Thyroid gland (tissue), 4 donors: ENCODE measurements at regions not wholly inside any gene's neighbourhood (a gene's known extent, or its start where the extent isn't known, plus 50 kb on each side); places are given as distances from the start of the nearest gene placed in this dataset.

Experiments
- DNase-seq, 2 donors: peaks; one replicate each; pipeline ENCODE4 v3.0.0-alpha.2; 2019
- H3K27ac ChIP-seq, 3 donors: fragments of 200-600 bp; sonication (generic); 1 replicate in 2 of 3; 2 replicates in 1 of 3; pipeline ENCODE4 v1.5.1; 2016 to 2019; ENCODE audit warnings: mild to moderate bottlenecking in 1 of 3, moderate library complexity in 1 of 3
- H3K27me3 ChIP-seq: fragments of 200-600 bp; sonication (generic); one replicate; pipeline ENCODE4 v1.5.1; 2019
- H3K36me3 ChIP-seq, 2 donors: fragments of 200-600 bp; sonication (generic); one replicate each; pipeline ENCODE4 v1.5.1; 2016 to 2019
- H3K4me1 ChIP-seq, 2 donors: fragments of 200-600 bp; sonication (generic); one replicate each; pipeline ENCODE4 v1.5.1; 2017 to 2019
- H3K4me3 ChIP-seq, 3 donors: fragments of 200-600 bp; sonication (generic); replicated peaks in 1 of 3; 1 replicate in 2 of 3; 2 replicates in 1 of 3; pipeline ENCODE4 v1.5.1; 2016; ENCODE audit warnings: mild to moderate bottlenecking in 1 of 3
- H3K9me3 ChIP-seq: fragments of 200-600 bp; sonication (generic); one replicate; pipeline ENCODE4 v1.5.1; 2017
- CTCF ChIP-seq, 6 experiments: fragments of 200-600 bp in 3 of 6; fragments of 450-650 bp in 3 of 6; sonication (generic) in 3 of 6; IDR thresholded peaks; one replicate each; pipeline ENCODE4 v1.5.1; 2016 to 2019; ENCODE audit warnings: antibody characterized with exemption in 6 of 6, mild to moderate bottlenecking in 2 of 6, inconsistent platforms in 1 of 6, moderate library complexity in 1 of 6
- POLR2A ChIP-seq, 2 donors: fragments of 450-650 bp; IDR thresholded peaks; one replicate each; pipeline ENCODE4 v1.6.1; 2017; ENCODE audit warnings: antibody characterized with exemption in 2 of 2, mild to moderate bottlenecking in 2 of 2, moderate library complexity in 1 of 2
- WGBS, 2 donors: methylation state at CpG; one replicate each; pipeline ENCODE4 v1.1.5; 2017; 5-methylcytosine and 5-hydroxymethylcytosine counted together
- intact Hi-C: fragments of 100-400 bp; cut with DNase I; formaldehyde crosslinking; loops from one replicate; pipeline ENCODE4 v1.15.1; 2023

GRCh38 chr9:120183615-120184014 lies 396.4 kb downstream of the CDK5RAP2 start:
- TF ChIP-seq POLR2A (IDR thresholded peaks at IDR 0.05) (no peak), CTCF (IDR thresholded peaks at IDR 0.05) (no peak)
- Histone ChIP-seq H3K36me3 (no peaks in the 10 kb centered on the region), H3K4me3 (no peak overlapping the region), H3K27me3 (no peaks in the 10 kb centered on the region), H3K4me1 (no peaks in the 10 kb centered on the region), H3K27ac (no peak overlapping the region), H3K9me3 (no peaks in the 10 kb centered on the region)
- intact Hi-C loops = loop anchor here (10.0 kb wide), 1 partner anchor 51 kb away; no protein-coding TSS in a partner anchor
- DNase-seq = no peak
- WGBS, 2 donors = 55 to 72% methylated on average over 3 of the region's 3 CpGs

GRCh38 chr9:120182011-120182410 lies 398.0 kb downstream of the CDK5RAP2 start:
- intact Hi-C loops = loop anchor here (10.0 kb wide), 1 partner anchor 53 kb away; no protein-coding TSS in a partner anchor
- no peak for TF ChIP-seq POLR2A (IDR thresholded peaks at IDR 0.05)
- no peak for TF ChIP-seq CTCF (IDR thresholded peaks at IDR 0.05)
- no peaks in the 10 kb centered on the region for H3K27me3 ChIP-seq
- no peak overlapping the region for H3K4me3 ChIP-seq
- no peaks in the 10 kb centered on the region for H3K9me3 ChIP-seq
- H3K27ac ChIP-seq = no peak overlapping the region
- H3K36me3 ChIP-seq = no peaks in the 10 kb centered on the region
- no peaks in the 10 kb centered on the region for H3K4me1 ChIP-seq
- 83 to 90% methylated on average over 1 of the region's 1 CpG for WGBS, 2 donors
- no peak for DNase-seq

- no peak overlapping the region for H3K27ac ChIP-seq
- H3K4me3 ChIP-seq = no peak overlapping the region
- no peak for DNase-seq
- no peaks in the 10 kb centered on the region for H3K9me3 ChIP-seq
- WGBS, 2 donors = 94% methylated on average over 1 of the region's 1 CpG; no CpG with 5 or more reads in 1 of the 2 donors
- H3K36me3 ChIP-seq = no peaks in the 10 kb centered on the region
- no peaks in the 10 kb centered on the region for H3K27me3 ChIP-seq
- intact Hi-C loops = no loop called here
- TF ChIP-seq POLR2A (IDR thresholded peaks at IDR 0.05) (no peak), CTCF (IDR thresholded peaks at IDR 0.05) (no peak)
- no peaks in the 10 kb centered on the region for H3K4me1 ChIP-seq
These were observed 402.8 kb downstream of the CDK5RAP2 start for GRCh38 chr9:120177121-120177520.

GRCh38 chr9:120175031-120175430 lies 404.9 kb downstream of the CDK5RAP2 start:
- no peaks in the 10 kb centered on the region for H3K4me1 ChIP-seq
- no peaks in the 10 kb centered on the region for H3K9me3 ChIP-seq
- no peak for TF ChIP-seq CTCF (IDR thresholded peaks at IDR 0.05)
- no peak for TF ChIP-seq POLR2A (IDR thresholded peaks at IDR 0.05)
- intact Hi-C loops = no loop called here
- no peak overlapping the region for H3K27ac ChIP-seq
- 69 to 76% methylated on average over 2 of the region's 2 CpGs for WGBS, 2 donors
- no peak for DNase-seq
- H3K4me3 ChIP-seq = no peak overlapping the region
- no peaks in the 10 kb centered on the region for H3K36me3 ChIP-seq
- no peaks in the 10 kb centered on the region for H3K27me3 ChIP-seq

- no peak overlapping the region for H3K27ac ChIP-seq
- H3K4me3 ChIP-seq = no peak overlapping the region
- TF ChIP-seq CTCF (IDR thresholded peaks at IDR 0.05) (no peak), POLR2A (IDR thresholded peaks at IDR 0.05) (no peak)
- intact Hi-C loops = no loop called here
- H3K27me3 ChIP-seq = no peaks in the 10 kb centered on the region
- no peaks in the 10 kb centered on the region for H3K4me1 ChIP-seq
- 45 to 55% methylated on average over 7 of the region's 7 CpGs for WGBS, 2 donors
- H3K9me3 ChIP-seq = no peaks in the 10 kb centered on the region
- no peak for DNase-seq
- no peaks in the 10 kb centered on the region for H3K36me3 ChIP-seq
These were observed 418.2 kb downstream of the CDK5RAP2 start for GRCh38 chr9:120161776-120162175.
